ENCODE measurements at regions not wholly inside any gene's neighbourhood (a gene's known extent, or its start where the extent isn't known, plus 50 kb on each side); places are given as distances from the start of the nearest gene placed in this dataset.

- TF ChIP-seq CREB3 (CRISPR knock-in tag; IDR thresholded peaks at IDR 0.05) (no peak), MZF1 (CRISPR knock-in tag; IDR thresholded peaks at IDR 0.05; ENCODE audit: borderline replicate concordance) (no peak), SP2 (CRISPR knock-in tag; IDR thresholded peaks at IDR 0.05) (no peak), U2AF1 (optimal IDR thresholded peaks at IDR 0.05; ENCODE audit: low read depth, low read length) (no peak), ZNF296 (CRISPR knock-in tag; conservative IDR thresholded peaks at IDR 0.05) (no peak), HOXA9 (CRISPR knock-in tag; IDR thresholded peaks at IDR 0.05; ENCODE audit: borderline replicate concordance) (no peak), FOXO1 (CRISPR knock-in tag; IDR thresholded peaks at IDR 0.05) (no peak), PRMT3 (CRISPR knock-in tag; IDR thresholded peaks at IDR 0.05; ENCODE audit: borderline replicate concordance, low read depth) (no peak), THRA (CRISPR knock-in tag; IDR thresholded peaks at IDR 0.05; ENCODE audit: borderline replicate concordance) (no peak; the same call in 1 of the 2 replicates), ATF4 (CRISPR knock-in tag; IDR thresholded peaks at IDR 0.05) (peak in 1 of 2 experiments; percentile 70; a peak in 1 of 4 replicates), EED (CRISPR knock-in tag; IDR thresholded peaks at IDR 0.05) (no peak), NCOA2 (CRISPR knock-in tag; IDR thresholded peaks at IDR 0.05) (peak; percentile 43; the same call in 1 of the 2 replicates), ZNF746 (CRISPR knock-in tag; IDR thresholded peaks at IDR 0.05) (no peak), ZNF121 (CRISPR knock-in tag; IDR thresholded peaks at IDR 0.05) (no peak), CBFB (CRISPR knock-in tag; IDR thresholded peaks at IDR 0.05) (no peak), ZNF350 (CRISPR knock-in tag; IDR thresholded peaks at IDR 0.05; ENCODE audit: borderline replicate concordance, low read depth) (no peak; the same call in 1 of the 2 replicates), BRCA1 (CRISPR knock-in tag; IDR thresholded peaks at IDR 0.05) (no peak), MAFF (IDR thresholded peaks at IDR 0.05; ENCODE audit: low read depth, low read length) (no peak), TEAD2 (CRISPR knock-in tag; IDR thresholded peaks at IDR 0.05) (no peak), HMGA1 (CRISPR knock-in tag; conservative IDR thresholded peaks at IDR 0.05) (no peak), ZNF503 (CRISPR knock-in tag; IDR thresholded peaks at IDR 0.05) (no peak), SRF (IDR thresholded peaks at IDR 0.05; ENCODE audit: low read depth, low read length) (no peak), NCOR1 (IDR thresholded peaks at IDR 0.05; ENCODE audit: borderline replicate concordance, low read length) (no peak), ZNF326 (CRISPR knock-in tag; IDR thresholded peaks at IDR 0.05; ENCODE audit: borderline replicate concordance) (no peak), ZFP36L2 (CRISPR knock-in tag; IDR thresholded peaks at IDR 0.05) (no peak), MLLT10 (CRISPR knock-in tag; IDR thresholded peaks at IDR 0.05) (no peak)
Observed at GRCh38 chr6:43900916-43901732, 131.1 kb downstream of the VEGFA start (continued).
